ENCODE measurements at regions not wholly inside any gene's neighbourhood (a gene's known extent, or its start where the extent isn't known, plus 50 kb on each side); places are given as distances from the start of the nearest gene placed in this dataset.

- Histone ChIP-seq H3K36me3 (no peaks in the 10 kb centered on the region), H3K27me3 (no peaks in the 10 kb centered on the region), H3K9me3 (no peaks in the 10 kb centered on the region), H3K4me3 (no peak overlapping the region), H3K4me1 (no peaks in the 10 kb centered on the region), H3K27ac (no peak overlapping the region)
- WGBS, 2 donors: 37 to 60% methylated on average over 11 of the region's 11 CpGs
- FAIRE-seq: no peak
- TF ChIP-seq, protein P1, sequence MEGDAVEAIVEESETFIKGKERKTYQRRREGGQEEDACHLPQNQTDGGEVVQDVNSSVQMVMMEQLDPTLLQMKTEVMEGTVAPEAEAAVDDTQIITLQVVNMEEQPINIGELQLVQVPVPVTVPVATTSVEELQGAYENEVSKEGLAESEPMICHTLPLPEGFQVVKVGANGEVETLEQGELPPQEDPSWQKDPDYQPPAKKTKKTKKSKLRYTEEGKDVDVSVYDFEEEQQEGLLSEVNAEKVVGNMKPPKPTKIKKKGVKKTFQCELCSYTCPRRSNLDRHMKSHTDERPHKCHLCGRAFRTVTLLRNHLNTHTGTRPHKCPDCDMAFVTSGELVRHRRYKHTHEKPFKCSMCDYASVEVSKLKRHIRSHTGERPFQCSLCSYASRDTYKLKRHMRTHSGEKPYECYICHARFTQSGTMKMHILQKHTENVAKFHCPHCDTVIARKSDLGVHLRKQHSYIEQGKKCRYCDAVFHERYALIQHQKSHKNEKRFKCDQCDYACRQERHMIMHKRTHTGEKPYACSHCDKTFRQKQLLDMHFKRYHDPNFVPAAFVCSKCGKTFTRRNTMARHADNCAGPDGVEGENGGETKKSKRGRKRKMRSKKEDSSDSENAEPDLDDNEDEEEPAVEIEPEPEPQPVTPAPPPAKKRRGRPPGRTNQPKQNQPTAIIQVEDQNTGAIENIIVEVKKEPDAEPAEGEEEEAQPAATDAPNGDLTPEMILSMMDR (IDR thresholded peaks at IDR 0.05): no peak
- no peak for DNase-seq
- no peak for ATAC-seq
- intact Hi-C loops (cut with DNase I): no loop called here
These were observed 590.4 kb upstream of the PLXNA2 start for GRCh38 chr1:208834381-208835096.

- TF ChIP-seq, protein P1 (IDR thresholded peaks at IDR 0.05): no peak
- DNase-seq (no peak), FAIRE-seq (no peak), ATAC-seq (no peak)
- Histone ChIP-seq H3K27ac (no peak overlapping the region), H3K4me3 (no peak overlapping the region), H3K4me1 (no peaks in the 10 kb centered on the region), H3K36me3 (no peaks in the 10 kb centered on the region), H3K27me3 (no peaks in the 10 kb centered on the region), H3K9me3 (no peaks in the 10 kb centered on the region)
- intact Hi-C loops (cut with DNase I): no loop called here
- WGBS, 2 donors: 76 to 82% methylated on average over 6 of the region's 6 CpGs
These were observed 590.9 kb upstream of the PLXNA2 start for GRCh38 chr1:208835097-208835463.

DNA sequence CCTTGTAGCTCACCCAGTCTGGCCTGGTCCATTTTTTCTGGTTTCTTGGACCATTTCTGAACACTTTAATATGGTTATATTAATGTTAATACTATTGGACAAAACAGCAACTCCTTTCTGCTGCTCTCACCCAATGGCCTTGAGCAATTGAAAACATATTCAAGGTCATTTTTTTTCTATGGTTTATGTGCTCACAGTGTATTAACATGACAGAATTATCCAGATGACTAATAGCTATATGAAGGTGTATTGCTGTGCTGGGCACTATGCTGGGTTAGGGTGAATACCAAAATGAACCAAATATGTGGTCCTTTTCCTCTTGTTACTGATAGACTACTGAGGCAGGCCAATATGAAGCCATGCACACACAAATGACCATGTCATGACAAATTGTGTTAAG lies 591.6 kb upstream of the PLXNA2 start:
- no peak for FAIRE-seq
- H3K4me3 ChIP-seq: no peak overlapping the region
- peak in 3 of 4 donors; percentile 22 to 71 (median 57) for ATAC-seq
- no peak overlapping the region for H3K27ac ChIP-seq
- no peaks in the 10 kb centered on the region for H3K4me1 ChIP-seq
- intact Hi-C loops (cut with DNase I): no loop called here
- H3K27me3 ChIP-seq: no peaks in the 10 kb centered on the region
- DNase-seq: no peak
- H3K36me3 ChIP-seq: no peaks in the 10 kb centered on the region
- H3K9me3 ChIP-seq: no peaks in the 10 kb centered on the region
- TF ChIP-seq, protein P1 (IDR thresholded peaks at IDR 0.05): no peak

- DNase-seq: no peak
- H3K27me3 ChIP-seq: no peaks in the 10 kb centered on the region
- H3K36me3 ChIP-seq: no peaks in the 10 kb centered on the region
- H3K9me3 ChIP-seq: no peaks in the 10 kb centered on the region
- peak in 1 of 4 donors; percentile 73 for ATAC-seq
- no peaks in the 10 kb centered on the region for H3K4me1 ChIP-seq
- no peak overlapping the region for H3K27ac ChIP-seq
- intact Hi-C loops (cut with DNase I): no loop called here
- H3K4me3 ChIP-seq: no peak overlapping the region
- FAIRE-seq: no peak
- TF ChIP-seq, protein P1 (IDR thresholded peaks at IDR 0.05): no peak
These were observed 593.1 kb upstream of the PLXNA2 start for GRCh38 chr1:208837242-208837641.

GRCh38 chr1:208841436-208841835 lies 597.3 kb upstream of the PLXNA2 start:
- DNase-seq: no peak
- no peak for ATAC-seq
- TF ChIP-seq, protein P1 (IDR thresholded peaks at IDR 0.05): no peak
- no peaks in the 10 kb centered on the region for H3K36me3 ChIP-seq
- no peak overlapping the region for H3K4me3 ChIP-seq
- 79 to 84% methylated on average over 10 of the region's 10 CpGs for WGBS, 2 donors
- FAIRE-seq: no peak
- no peak overlapping the region for H3K27ac ChIP-seq
- intact Hi-C loops (cut with DNase I): no loop called here
- H3K27me3 ChIP-seq: no peaks in the 10 kb centered on the region
- no peaks in the 10 kb centered on the region for H3K4me1 ChIP-seq
- H3K9me3 ChIP-seq: no peaks in the 10 kb centered on the region
